Jurkat, Clone E6-1 (cell line): ENCODE measurements at regions not wholly inside any gene's neighbourhood (a gene's known extent, or its start where the extent isn't known, plus 50 kb on each side); places are given as distances from the start of the nearest gene placed in this dataset.
"Not testable (repeated sequence)": the region's sequence is repeated elsewhere in the genome, so short reads cannot be mapped to it uniquely, and the experiment has no call there.

Source experiments
- DNase-seq: peaks from one replicate; pipeline ENCODE4 v3.0.0-alpha.2; 2011; ENCODE audit warnings: low read depth, low spot score
- H3K4me3 ChIP-seq: 2 replicates; pipeline ENCODE4 v1.5.1; 2011; ENCODE audit warnings: mild to moderate bottlenecking, low read length, control low read depth, moderate library complexity

- no peak overlapping the region for H3K4me3 ChIP-seq
- DNase-seq = no peak
Observed at GRCh38 chr9:13448482-13448881, 169.0 kb upstream of the MPDZ start.

GRCh38 chr9:13447843-13448422, 168.4 kb upstream of the MPDZ start:
- H3K4me3 ChIP-seq = no peak overlapping the region
- DNase-seq = no peak

DNA sequence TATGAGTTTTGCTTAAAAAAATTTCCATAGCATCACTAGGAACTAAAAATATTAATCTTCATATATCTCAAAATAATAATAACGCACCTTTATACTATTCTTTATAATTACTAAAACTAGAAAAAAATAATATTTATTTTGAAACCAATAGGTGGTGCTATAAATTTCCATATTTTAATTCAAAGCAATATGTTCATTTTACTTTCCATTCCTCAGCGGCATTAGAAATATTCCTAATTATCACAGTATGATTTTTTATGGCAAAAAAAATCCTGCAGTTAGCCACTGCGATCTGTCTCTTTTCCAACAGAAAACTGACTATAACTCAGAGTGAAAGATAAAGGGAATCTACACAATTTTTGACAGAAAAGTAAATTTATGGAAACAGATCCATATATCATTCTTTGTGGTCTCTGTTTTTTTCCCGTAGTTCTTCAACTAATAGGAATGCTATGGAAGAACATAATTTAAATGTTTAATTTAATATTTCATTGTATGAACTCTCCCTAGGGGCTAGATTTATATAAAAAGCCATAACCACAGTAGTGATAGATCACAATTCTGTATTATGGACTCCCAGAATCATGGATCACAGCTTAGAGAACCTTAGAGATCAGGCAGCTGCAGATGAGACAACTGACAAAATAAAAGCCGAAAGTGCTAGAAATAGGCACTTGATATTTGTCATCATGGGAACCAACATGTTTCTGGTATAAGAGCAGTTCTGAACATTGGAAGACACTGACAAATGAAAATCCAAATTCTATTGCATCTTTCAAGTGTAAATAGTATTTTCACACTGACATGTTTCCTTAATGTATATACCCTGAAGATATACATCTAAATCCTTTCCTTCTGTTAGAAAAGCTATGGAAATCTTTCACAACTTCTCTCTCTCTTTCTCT, 167.7 kb upstream of the MPDZ start:
- no peak for DNase-seq
- H3K4me3 ChIP-seq = no peak overlapping the region

DNA sequence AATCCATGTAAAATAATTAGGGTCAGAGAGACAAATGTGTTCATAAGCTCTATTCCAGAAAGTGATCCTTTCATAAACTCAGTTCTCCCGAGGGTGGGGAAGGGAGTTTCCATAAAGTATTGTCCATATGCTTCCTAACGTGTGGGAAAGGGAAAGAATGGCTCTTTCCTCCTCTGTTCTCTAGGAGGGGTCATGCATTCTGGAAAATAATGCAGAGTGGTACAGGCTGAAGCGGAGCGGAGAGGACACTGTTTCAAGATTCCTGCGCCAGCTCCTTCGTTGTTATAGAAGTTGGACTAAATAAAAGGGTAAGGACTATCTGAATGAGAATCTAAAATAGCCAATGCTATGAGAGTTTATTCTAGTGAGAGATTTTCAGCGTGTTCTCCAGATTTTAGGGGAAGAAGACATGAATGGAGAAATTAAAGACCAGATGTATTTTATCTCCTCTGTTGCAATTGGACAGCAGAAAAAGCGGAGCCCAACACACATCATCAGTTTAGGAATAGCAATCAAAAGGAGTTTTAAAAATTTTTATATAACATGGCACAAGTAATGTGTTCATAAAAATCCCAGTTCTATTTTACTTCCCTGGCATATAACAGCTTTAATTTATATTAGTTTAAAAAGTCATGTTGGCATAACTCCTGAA, 166.9 kb upstream of the MPDZ start:
- DNase-seq = no peak
- no peak overlapping the region for H3K4me3 ChIP-seq

DNA sequence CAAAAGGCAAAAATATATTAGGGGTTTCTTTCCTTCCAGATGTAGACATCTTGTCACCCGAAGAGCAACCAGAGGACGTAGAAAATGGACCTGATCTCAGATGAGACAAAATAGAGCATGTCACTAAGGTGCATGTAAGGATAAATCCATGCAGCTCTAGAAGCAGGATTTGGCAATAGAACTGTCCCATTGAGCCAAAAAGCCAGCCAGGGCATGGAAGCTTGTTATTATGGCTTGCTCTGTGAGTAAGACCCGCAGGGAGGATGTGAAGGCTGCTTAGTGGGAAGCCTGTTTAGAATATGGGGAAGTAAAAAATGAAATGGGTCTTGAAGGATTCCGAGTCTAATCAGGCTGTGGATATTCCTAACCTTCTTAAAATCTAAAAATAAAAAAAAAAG, 165.6 kb upstream of the MPDZ start:
- DNase-seq = no peak
- H3K4me3 ChIP-seq = no peak overlapping the region

GRCh38 chr9:13444245-13445102, 165.0 kb upstream of the MPDZ start:
- H3K4me3 ChIP-seq = no peak overlapping the region
- DNase-seq = no peak

- no peak overlapping the region for H3K4me3 ChIP-seq
- no peak for DNase-seq
Observed at GRCh38 chr9:13443346-13444244, 164.1 kb upstream of the MPDZ start.

DNA sequence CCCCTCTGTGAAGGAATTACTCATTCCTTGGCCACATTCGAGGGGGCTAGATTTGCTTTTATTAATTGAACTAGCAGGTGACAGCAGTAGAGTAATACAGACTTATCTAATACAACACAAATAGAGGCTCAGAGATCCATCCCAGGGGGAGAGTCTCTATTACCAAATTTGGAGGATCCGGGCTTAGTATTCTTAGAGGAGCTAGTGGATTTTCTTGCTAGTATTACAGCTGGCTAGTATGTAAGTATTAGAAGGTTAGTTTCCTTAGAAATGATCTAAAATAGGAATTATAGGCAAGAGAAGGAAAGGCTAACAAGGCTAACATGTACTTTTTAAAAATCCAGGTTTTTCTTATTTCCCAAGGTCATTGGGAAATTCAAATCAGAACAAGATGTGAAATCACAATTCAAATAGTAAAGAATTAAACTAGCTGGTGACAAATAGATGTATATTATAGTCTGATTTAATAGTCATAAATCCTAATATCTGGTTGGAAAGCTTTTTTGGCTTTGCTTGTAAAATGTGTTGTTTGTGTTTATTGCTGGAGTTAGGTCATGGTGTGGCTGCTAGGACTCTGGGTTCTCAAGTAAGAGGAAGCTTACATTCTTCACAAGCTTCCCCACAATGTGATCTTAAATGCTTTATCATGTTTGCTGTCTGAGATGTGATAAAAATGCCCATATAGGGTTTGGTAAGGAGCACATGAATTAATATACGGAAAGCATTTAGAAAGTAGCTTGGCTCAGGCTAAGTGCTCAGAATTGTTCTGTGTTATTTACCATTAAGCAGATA, 160.4 kb upstream of the MPDZ start:
- no peak for DNase-seq

DNA sequence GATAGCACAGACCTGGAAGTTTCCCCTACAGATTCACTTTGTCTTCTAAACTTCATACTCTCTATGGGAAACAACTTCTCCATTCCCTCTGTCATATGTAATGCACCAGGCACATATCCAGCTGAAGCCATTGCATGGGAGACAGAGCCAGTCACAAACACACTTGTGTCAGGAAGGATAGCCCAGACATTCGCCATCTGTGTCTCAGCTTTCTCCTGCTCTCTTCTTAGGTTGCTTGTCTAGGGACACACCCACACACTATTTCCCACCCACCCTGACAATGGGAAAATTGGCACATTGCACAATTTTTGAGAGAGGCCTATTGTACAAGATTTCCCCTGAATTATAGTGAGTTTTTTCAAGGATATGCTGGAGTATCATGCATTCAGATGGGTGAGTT, 158.4 kb upstream of the MPDZ start:
- DNase-seq = no peak
- no peak overlapping the region for H3K4me3 ChIP-seq

More for the DNA sequence above, 160.4 kb upstream of the MPDZ start:
- H3K4me3 ChIP-seq = no peak overlapping the region

- no peak for DNase-seq
- H3K4me3 ChIP-seq = no peak overlapping the region
Observed at GRCh38 chr9:13436591-13436990, 157.1 kb upstream of the MPDZ start.

DNA sequence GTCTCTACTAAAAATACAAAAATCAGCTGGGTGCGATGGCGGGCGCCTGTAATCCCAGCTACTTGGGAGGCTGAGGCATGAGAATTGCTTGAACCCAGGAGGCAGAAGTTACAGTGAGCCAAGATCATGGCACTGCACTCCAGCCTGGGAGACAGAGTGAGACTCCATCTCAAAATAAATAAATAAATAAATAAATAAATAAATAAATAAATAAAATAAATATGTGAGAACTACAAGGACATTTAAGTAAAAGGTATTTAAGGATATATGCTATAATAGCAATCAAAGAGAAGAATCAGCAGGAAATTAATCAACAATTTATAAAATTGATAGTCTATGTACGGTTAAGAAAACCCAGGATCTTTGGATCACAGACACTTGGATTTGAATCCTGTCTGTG, 154.0 kb upstream of the MPDZ start:
- DNase-seq = not testable (repeated sequence)

GRCh38 chr9:13432904-13433303, 153.4 kb upstream of the MPDZ start:
- no peak overlapping the region for H3K4me3 ChIP-seq
- DNase-seq = no peak

More for the DNA sequence above, 154.0 kb upstream of the MPDZ start:
- not testable (repeated sequence) for H3K4me3 ChIP-seq

- no peak for DNase-seq
- H3K4me3 ChIP-seq = no peak overlapping the region
Observed at GRCh38 chr9:13431692-13432091, 152.2 kb upstream of the MPDZ start.

DNA sequence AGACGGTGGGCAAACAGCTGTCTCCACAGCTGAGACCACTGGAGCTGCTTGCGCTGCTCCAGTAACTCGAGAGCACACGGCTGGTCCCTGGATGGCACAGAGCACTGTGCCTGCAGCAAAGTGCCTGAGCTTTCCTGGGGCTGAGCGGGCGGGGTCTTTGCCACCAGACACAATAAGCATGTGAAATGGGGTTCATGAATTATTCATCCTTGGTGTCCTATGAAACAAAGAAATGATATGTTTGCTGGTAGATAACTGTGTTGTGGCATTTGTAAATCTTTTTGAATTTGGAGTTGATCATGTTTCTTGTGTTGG, 151.7 kb upstream of the MPDZ start:
- no peak for DNase-seq

DNA sequence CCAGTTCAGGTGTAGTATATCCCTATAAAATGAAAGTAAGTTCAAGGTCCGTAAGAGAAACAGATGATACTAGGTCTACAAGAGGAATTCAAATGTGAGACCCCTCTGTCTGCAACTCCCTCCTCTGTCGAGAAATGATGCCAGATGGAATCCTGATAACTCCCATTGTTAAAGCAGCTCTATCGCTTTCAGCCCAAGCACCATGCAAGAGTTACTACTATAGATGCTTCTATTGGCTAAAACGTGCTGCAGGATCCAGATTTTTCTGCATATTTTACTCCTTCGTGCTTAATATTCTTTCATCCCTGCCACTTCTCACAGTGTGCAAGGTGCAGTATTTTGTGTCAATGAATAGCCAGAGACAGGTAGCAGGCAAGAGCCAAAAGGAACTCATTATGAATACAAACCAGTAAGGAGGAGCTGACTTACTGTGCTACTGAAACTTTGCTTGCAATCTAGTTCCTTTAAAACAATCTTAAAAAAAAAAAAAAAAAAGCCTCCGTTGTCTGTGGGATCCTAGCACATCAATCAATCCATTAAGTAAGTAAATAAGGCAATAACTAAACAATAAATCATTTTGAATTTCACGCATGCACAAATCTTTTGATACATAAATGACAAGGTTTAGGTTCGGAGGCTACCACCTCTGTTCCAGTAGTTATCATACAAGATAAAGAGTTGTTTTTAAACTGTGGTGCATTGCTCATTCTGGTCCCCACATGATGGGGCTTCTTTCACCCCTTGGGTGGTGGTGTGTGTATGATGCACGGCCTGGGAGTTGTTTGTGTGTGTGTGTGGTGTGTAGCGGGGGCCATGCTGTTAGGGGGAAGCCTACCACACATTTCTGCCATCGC, 151.1 kb upstream of the MPDZ start:
- H3K4me3 ChIP-seq = no peak overlapping the region
- DNase-seq = no peak

More for the DNA sequence above, 151.7 kb upstream of the MPDZ start:
- H3K4me3 ChIP-seq = no peak overlapping the region

- DNase-seq = no peak
- no peak overlapping the region for H3K4me3 ChIP-seq
Observed at GRCh38 chr9:13429301-13430190, 150.1 kb upstream of the MPDZ start.
